ENCODE measurements at regions not wholly inside any gene's neighbourhood (a gene's known extent, or its start where the extent isn't known, plus 50 kb on each side); places are given as distances from the start of the nearest gene placed in this dataset.

DNA sequence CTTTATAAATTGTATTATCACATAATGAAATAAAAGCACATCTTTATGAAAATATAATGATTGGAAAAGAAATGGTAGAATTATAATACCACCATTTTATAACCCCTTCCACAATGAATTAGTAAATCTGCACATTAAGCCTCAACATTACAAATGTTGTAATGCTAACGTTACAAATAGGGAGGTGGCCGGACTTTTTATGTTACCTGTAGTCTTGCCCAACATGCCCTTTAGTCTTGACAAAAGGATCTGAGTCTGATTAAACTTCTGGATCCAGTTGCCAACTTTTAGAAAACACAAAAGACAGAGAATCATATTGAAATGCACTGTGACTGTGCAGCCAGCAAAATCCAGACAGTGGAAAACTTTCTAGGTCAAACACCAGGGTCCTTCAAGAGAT, 617.3 kb downstream of the KCNJ3 start:
- TF ChIP-seq, protein P1, sequence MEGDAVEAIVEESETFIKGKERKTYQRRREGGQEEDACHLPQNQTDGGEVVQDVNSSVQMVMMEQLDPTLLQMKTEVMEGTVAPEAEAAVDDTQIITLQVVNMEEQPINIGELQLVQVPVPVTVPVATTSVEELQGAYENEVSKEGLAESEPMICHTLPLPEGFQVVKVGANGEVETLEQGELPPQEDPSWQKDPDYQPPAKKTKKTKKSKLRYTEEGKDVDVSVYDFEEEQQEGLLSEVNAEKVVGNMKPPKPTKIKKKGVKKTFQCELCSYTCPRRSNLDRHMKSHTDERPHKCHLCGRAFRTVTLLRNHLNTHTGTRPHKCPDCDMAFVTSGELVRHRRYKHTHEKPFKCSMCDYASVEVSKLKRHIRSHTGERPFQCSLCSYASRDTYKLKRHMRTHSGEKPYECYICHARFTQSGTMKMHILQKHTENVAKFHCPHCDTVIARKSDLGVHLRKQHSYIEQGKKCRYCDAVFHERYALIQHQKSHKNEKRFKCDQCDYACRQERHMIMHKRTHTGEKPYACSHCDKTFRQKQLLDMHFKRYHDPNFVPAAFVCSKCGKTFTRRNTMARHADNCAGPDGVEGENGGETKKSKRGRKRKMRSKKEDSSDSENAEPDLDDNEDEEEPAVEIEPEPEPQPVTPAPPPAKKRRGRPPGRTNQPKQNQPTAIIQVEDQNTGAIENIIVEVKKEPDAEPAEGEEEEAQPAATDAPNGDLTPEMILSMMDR (IDR thresholded peaks at IDR 0.05) = no peak
- TF ChIP-seq, protein P2, sequence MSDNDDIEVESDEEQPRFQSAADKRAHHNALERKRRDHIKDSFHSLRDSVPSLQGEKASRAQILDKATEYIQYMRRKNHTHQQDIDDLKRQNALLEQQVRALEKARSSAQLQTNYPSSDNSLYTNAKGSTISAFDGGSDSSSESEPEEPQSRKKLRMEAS (IDR thresholded peaks at IDR 0.05; ENCODE audit: low read depth) = no peak
